ENCODE measurements at regions not wholly inside any gene's neighbourhood (a gene's known extent, or its start where the extent isn't known, plus 50 kb on each side); places are given as distances from the start of the nearest gene placed in this dataset.

- no peak for TF ChIP-seq POLR2A (IDR thresholded peaks at IDR 0.05; ENCODE audit: low read depth, low read length)
- no peak for TF ChIP-seq POLR2AphosphoS5 (IDR thresholded peaks at IDR 0.05; ENCODE audit: low read depth, low read length)
- no peak for TF ChIP-seq TAF1 (IDR thresholded peaks at IDR 0.05; ENCODE audit: low read depth, low read length)
- no peak for TF ChIP-seq SPI1 (IDR thresholded peaks at IDR 0.05; ENCODE audit: low read depth, low read length)
Observed at GRCh38 chr1:67612788-67613241, 72.2 kb upstream of the GADD45A start.

All from GM12891 (cell line).